IPS DF 6.9 (cell line): ENCODE measurements at regions not wholly inside any gene's neighbourhood (a gene's known extent, or its start where the extent isn't known, plus 50 kb on each side); places are given as distances from the start of the nearest gene placed in this dataset.

Experiments used
- DNase-seq: peaks from one replicate; pipeline ENCODE4 v3.0.0-alpha.2; 2013; ENCODE audit warnings: low read depth, low spot score
- H3K27ac ChIP-seq: one replicate; pipeline ENCODE4 v1.5.1; 2013; ENCODE audit warnings: low read length, control low read depth
- H3K27me3 ChIP-seq: 2 replicates; pipeline ENCODE4 v1.6.1; 2013; ENCODE audit warnings: mild to moderate bottlenecking, low read length; ENCODE audit not compliant: control insufficient read depth, insufficient read depth
- H3K36me3 ChIP-seq: 2 replicates; pipeline ENCODE4 v1.6.1; 2013; ENCODE audit warnings: low read length; ENCODE audit not compliant: control insufficient read depth, insufficient read depth
- H3K4me1 ChIP-seq: 2 replicates; pipeline ENCODE4 v1.6.1; 2013; ENCODE audit warnings: low read length; ENCODE audit not compliant: control insufficient read depth, insufficient read depth
- H3K4me3 ChIP-seq: 2 replicates; pipeline ENCODE4 v1.5.1; 2013; ENCODE audit warnings: mild to moderate bottlenecking, low read length
- H3K9me3 ChIP-seq: 2 replicates; pipeline ENCODE4 v1.6.1; 2013; ENCODE audit warnings: low read length, inconsistent platforms; ENCODE audit not compliant: control insufficient read depth, insufficient read depth
- WGBS: extraction: QIAGEN DNeasy Blood & Tissue Kit; methylation state at CpG from one replicate; pipeline ENCODE4 v1.1.7; 2013; ENCODE audit warnings: mixed read lengths, missing lambda C conversion rate; ENCODE audit not compliant: insufficient read length, insufficient coverage; 5-methylcytosine and 5-hydroxymethylcytosine counted together

- no peak overlapping the region for H3K4me3 ChIP-seq
- no peaks in the 10 kb centered on the region for H3K4me1 ChIP-seq
- no peaks in the 10 kb centered on the region for H3K36me3 ChIP-seq
- no peaks in the 10 kb centered on the region for H3K9me3 ChIP-seq
- DNase-seq = no peak
- no CpG with 5 or more reads among the region's 4 CpGs for WGBS
- H3K27ac ChIP-seq = no peak overlapping the region
- no peaks in the 10 kb centered on the region for H3K27me3 ChIP-seq
These were observed 136.8 kb downstream of the KIT start for GRCh38 chr4:54794579-54794978.

GRCh38 chr4:54793856-54794422 is 136.2 kb downstream of the KIT start:
- Histone ChIP-seq H3K27me3 (no peaks in the 10 kb centered on the region), H3K9me3 (no peaks in the 10 kb centered on the region), H3K4me1 (no peaks in the 10 kb centered on the region), H3K36me3 (no peaks in the 10 kb centered on the region), H3K27ac (no peak overlapping the region), H3K4me3 (no peak overlapping the region)
- no CpG with 5 or more reads among the region's 2 CpGs for WGBS
- DNase-seq = no peak
